GM18907 (cell line): ENCODE measurements at regions not wholly inside any gene's neighbourhood (a gene's known extent, or its start where the extent isn't known, plus 50 kb on each side); places are given as distances from the start of the nearest gene placed in this dataset.

Experiments used
- ATAC-seq: cut with Tn5 transposase; IDR thresholded peaks from one replicate; pipeline ENCODE4 v1.9.1; 2021; ENCODE audit warnings: mild to moderate bottlenecking, moderate library complexity; ENCODE audit not compliant: unreplicated experiment

DNA sequence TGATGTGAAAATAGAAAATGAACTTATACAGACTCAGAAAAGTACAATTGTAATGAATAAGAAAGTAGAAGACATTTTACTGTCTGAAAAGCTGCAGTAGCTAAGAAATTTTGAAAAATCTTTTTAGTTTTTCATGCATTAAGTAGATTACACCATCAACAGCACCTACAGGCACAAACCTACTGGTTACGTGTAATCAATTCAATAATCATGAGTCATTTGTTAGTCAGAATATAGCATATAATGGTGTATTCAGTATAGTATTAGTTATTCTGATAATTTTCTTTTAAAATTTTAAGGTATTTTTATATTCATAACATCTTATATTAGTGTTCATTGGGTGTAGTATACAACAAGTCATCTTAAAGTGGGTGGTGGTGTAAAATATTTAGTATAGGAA is 550.5 kb upstream of the GBE1 start:
- ATAC-seq, result no peak

DNA sequence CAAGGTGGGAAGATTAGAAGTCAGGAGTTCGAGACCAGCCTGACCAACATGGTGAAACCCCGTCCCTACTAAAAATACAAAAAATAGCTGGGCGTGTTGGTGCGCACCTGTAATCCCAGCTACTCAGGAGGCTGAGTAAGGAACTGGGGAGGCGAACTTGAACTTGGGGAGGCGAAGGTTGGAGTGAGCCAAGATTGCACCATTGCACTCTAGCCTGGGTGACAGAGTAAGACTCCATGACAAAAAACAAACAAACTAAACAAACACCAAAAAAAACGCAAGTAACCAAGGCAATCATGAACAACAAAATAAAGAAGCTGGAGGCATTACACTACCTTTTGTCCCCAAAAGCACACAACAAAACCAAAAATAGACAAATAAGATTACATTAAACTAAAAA is 547.3 kb upstream of the GBE1 start:
- ATAC-seq, result no peak

GRCh38 chr3:82306189-82306588 is 544.7 kb upstream of the GBE1 start:
- ATAC-seq, result no peak

GRCh38 chr3:82294609-82295008 is 533.2 kb upstream of the GBE1 start:
- peak; percentile 38 for ATAC-seq

DNA sequence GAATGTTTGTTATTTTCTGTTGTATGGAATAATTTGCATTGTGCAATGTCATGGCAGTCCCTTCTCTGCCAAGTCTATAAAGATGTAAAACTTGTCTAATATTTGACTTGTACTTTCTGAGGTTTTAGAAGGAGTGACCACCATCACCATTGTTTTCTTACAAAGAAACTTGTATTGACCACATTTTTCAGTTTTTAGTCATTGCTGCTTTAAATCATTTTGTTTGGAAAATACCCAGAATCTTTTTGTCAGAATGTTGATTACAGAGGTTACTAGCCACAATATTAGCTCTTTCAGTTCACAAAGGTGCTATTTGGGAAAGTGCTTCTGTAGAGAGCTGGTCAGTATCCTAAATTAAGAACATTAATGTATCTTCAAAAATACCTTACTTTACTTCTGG is 532.4 kb upstream of the GBE1 start:
- ATAC-seq, result peak; percentile 92

DNA sequence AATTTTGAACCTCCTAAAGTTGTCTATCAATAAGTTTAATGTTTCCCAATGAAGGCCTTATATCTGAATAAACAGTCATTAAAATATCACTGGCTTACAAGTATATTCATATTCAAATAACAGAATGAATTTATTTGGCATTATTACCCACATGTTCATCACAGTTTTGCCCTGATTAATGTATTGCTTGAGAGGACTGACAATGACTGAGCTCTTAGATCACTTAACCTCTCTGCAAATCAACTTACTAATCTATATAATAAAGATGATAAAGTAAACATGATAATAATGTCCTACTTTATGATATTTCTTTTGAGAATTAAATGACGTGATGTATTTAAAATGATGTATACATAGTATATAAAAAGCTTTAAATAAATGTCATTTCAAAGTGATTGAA is 532.0 kb upstream of the GBE1 start:
- ATAC-seq, result no peak

GRCh38 chr3:82287562-82287961 is 526.1 kb upstream of the GBE1 start:
- ATAC-seq, result no peak

DNA sequence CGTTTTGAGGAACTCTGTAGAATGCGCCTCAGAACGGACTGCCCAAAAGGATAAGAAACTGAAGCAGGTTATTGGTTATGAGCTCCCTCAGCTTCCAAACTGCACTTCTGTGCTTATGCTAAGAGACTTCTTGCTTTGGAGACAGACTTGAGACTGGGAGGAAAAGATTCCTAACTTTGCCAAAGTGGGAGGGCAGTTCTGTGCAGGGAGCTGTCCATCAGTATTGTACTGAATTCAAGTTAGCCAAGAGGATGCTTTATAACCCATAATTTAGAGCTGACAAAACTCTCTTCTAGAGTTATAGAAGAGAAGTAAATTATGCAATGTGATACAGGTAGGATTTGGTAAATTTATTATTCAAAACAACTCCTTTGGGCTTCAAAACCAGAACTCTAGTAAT is 519.8 kb upstream of the GBE1 start:
- ATAC-seq, result no peak

GRCh38 chr3:82276992-82277391 is 515.5 kb upstream of the GBE1 start:
- ATAC-seq, result no peak

- ATAC-seq, result no peak
Measured at GRCh38 chr3:82274897-82275296, 513.5 kb upstream of the GBE1 start.

- no peak for ATAC-seq
Measured at GRCh38 chr3:82265747-82266146, 504.3 kb upstream of the GBE1 start.

DNA sequence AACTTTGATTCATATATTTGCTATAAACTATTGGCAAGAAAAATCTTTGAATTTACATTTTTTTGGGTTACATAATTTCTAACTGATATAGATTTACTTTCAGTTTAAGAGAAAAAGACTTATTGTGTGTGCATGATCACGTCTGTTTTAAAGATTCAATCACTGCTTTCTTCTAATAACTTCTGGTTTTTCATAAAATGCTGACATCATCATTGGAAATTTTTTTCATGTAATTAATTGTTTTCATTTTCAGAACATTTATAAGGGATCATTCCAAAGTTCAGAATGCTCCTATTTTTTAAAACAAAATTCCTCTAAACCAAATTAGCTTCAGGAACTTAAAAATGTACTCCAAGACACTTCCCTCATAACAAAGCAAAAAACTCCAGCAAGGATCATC is 500.7 kb upstream of the GBE1 start:
- no peak for ATAC-seq

DNA sequence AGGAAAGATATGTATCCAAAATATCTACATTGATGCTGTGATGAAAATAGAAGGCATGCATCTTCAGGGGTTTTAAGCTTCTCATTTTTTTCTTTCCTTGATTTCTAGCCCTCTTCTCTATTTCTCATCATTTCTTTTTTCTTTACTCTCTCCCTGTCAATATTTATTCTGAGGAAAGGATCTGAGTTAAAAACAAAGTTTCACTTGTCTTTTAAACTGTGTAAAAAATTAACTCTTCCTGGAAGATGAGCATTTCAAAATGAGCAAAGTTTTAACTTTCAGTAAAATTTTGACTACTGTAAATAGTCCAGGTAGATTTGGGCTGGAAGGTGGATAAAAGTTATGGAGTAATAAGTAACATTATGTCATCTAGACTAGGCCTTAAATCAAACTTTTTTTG is 500.2 kb upstream of the GBE1 start:
- ATAC-seq, result no peak

GRCh38 chr3:82261013-82261412 is 499.6 kb upstream of the GBE1 start:
- no peak for ATAC-seq

- no peak for ATAC-seq
Measured at GRCh38 chr3:82259994-82260393, 498.5 kb upstream of the GBE1 start.

- ATAC-seq, result no peak
Measured at GRCh38 chr3:82240322-82240721, 478.9 kb upstream of the GBE1 start.

DNA sequence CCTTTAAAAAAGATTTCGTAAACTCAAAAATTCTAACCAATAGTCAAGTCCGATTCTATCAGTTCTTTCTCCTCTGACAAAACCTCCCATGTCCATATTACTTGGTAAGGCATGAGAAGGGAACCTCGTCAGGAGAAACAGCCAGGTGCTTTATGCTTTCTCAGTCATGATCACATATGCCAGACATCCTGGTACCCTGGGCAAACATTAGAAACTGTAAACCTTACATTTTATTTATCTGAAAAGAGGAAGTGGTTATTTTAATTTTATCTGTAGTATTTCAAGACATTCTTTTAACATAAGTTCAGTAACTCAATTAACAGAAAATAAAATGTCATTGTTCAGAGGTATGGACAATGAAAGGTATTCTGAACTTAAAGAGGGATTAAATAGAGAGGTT is 474.8 kb upstream of the GBE1 start:
- ATAC-seq, result no peak

DNA sequence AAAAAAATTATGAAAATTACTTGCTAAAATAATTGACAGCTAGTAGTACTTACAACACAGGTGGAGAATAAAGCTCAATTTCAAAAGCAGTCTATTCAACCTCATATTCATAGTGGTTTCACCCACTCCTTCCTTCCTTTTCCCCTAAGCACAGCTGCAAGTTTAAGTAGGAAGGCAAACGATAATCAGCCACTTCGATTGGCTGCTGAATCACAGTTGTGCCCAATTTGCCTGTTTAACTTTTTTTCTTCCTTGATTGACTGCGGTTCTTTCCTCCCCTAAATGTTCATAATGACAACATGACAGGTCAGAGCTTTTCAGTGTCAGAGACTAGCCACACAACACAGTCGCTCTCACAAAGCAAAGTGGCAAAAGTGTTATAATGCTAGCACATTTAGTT is 468.0 kb upstream of the GBE1 start:
- peak; percentile 81 for ATAC-seq

DNA sequence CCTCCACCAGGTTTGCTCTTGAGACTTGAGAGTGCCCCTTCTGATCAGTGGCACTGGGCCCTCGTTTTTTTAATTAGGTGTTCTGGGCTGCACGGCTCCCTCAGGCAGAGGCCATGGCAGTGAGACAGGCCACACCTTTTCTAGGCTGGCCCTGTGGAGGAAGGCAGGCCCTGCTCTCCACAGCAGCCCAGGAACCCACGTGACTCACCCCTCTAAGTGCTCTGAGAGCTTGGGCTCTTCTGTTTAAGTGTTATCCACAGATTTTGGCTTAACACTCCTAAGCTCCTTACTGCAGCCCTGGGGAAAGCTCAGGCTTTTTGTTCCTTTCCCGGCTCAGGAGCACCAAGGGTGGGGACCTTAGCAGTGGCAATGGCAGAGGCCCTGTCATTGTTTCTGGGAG is 463.2 kb upstream of the GBE1 start:
- no peak for ATAC-seq

DNA sequence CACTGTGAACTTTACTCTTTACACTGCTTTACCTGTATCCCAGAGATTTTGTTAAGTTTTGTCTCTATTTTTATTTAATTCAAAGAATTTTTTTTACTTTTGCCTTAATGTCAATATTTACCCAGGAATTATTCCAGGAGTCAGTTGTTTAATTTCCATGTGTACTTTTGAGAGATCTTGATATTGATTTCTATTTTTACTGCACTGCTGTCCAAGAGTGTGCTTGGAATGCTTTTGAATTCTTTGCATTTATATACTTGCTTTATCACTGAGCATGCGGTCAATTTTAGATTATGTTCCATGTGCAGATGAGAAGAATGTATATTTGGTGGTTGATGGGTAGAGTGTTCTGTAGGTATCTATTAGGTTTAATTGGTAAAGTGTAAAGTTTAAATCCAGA is 461.0 kb upstream of the GBE1 start:
- no peak for ATAC-seq

DNA sequence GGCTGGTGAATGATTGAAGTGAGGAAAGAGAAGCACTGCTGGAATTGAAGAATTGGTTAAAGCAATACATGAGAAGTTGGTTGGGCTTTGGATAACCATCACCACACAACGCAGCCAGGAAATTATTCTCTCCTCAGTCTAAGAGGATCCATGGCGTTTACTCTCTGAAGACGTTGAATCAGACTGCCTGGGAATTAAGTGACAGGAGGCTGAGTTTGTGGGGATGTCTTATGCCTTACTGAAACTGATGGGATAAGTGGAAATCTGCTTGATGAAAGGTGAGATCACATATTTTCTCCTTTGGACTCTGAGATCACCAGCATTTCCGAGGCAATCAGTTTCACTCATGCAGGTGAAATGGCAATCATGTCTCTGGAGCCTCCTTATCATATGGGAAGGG is 456.1 kb upstream of the GBE1 start:
- no peak for ATAC-seq

- no peak for ATAC-seq
Measured at GRCh38 chr3:82208002-82208710, 446.7 kb upstream of the GBE1 start.

- ATAC-seq, result no peak
Measured at GRCh38 chr3:82202269-82202668, 440.8 kb upstream of the GBE1 start.
